GM21526 (cell line): ENCODE measurements at regions not wholly inside any gene's neighbourhood (a gene's known extent, or its start where the extent isn't known, plus 50 kb on each side); places are given as distances from the start of the nearest gene placed in this dataset.
"Not testable (repeated sequence)": the region's sequence is repeated elsewhere in the genome, so short reads cannot be mapped to it uniquely, and the experiment has no call there.

Source experiments
- ATAC-seq: cut with Tn5 transposase; IDR thresholded peaks from one replicate; pipeline ENCODE4 v1.9.1; 2021; ENCODE audit warnings: moderate library complexity; ENCODE audit not compliant: unreplicated experiment, low FRiP score

GRCh38 chr2:42979870-42980763 is 187.7 kb upstream of the HAAO start:
- ATAC-seq, result no peak

- no peak for ATAC-seq
These were observed 187.1 kb upstream of the HAAO start for GRCh38 chr2:42979416-42979869.

GRCh38 chr2:42978887-42979415 is 186.6 kb upstream of the HAAO start:
- ATAC-seq, result no peak

GRCh38 chr2:42978175-42978886 is 185.9 kb upstream of the HAAO start:
- ATAC-seq, result no peak

- no peak for ATAC-seq
These were observed 185.1 kb upstream of the HAAO start for GRCh38 chr2:42977270-42978174.

GRCh38 chr2:42976351-42976750 is 184.0 kb upstream of the HAAO start:
- no peak for ATAC-seq

- no peak for ATAC-seq
These were observed 182.6 kb upstream of the HAAO start for GRCh38 chr2:42974721-42975717.

- no peak for ATAC-seq
These were observed 181.9 kb upstream of the HAAO start for GRCh38 chr2:42974169-42974720.

- no peak for ATAC-seq
These were observed 181.3 kb upstream of the HAAO start for GRCh38 chr2:42973726-42974125.

- ATAC-seq, result not testable (repeated sequence)
These were observed 180.6 kb upstream of the HAAO start for GRCh38 chr2:42972933-42973516.

- no peak for ATAC-seq
These were observed 179.8 kb upstream of the HAAO start for GRCh38 chr2:42971947-42972736.

- ATAC-seq, result no peak
These were observed 179.0 kb upstream of the HAAO start for GRCh38 chr2:42971381-42971780.

- no peak for ATAC-seq
These were observed 177.8 kb upstream of the HAAO start for GRCh38 chr2:42970151-42970550.

GRCh38 chr2:42969231-42970150 is 177.1 kb upstream of the HAAO start:
- ATAC-seq, result no peak

- ATAC-seq, result no peak
These were observed 175.7 kb upstream of the HAAO start for GRCh38 chr2:42967959-42968674.

- ATAC-seq, result no peak
These were observed 173.5 kb upstream of the HAAO start for GRCh38 chr2:42965910-42966309.
